ENCODE measurements at regions not wholly inside any gene's neighbourhood (a gene's known extent, or its start where the extent isn't known, plus 50 kb on each side); places are given as distances from the start of the nearest gene placed in this dataset.
"Not testable (repeated sequence)": the region's sequence is repeated elsewhere in the genome, so short reads cannot be mapped to it uniquely, and the experiment has no call there.

GRCh38 chr6:854406-855118 is 161.6 kb upstream of the EXOC2 start:
- no peak for DNase-seq (ENCODE audit: low spot score)

- DNase-seq (ENCODE audit: low spot score), result not testable (repeated sequence)
Observed at GRCh38 chr6:852216-852615, 159.3 kb upstream of the EXOC2 start.

- DNase-seq (ENCODE audit: low spot score), result no peak
Observed at GRCh38 chr6:849075-849506, 156.2 kb upstream of the EXOC2 start.

- no peak for DNase-seq (ENCODE audit: low spot score)
Observed at GRCh38 chr6:845566-845965, 152.6 kb upstream of the EXOC2 start.

- no peak for DNase-seq (ENCODE audit: low spot score)
Observed at GRCh38 chr6:845101-845500, 152.2 kb upstream of the EXOC2 start.

GRCh38 chr6:842141-842540 is 149.2 kb upstream of the EXOC2 start:
- DNase-seq (ENCODE audit: low spot score), result no peak

- DNase-seq (ENCODE audit: low spot score), result no peak
Observed at GRCh38 chr6:841569-841968, 148.6 kb upstream of the EXOC2 start.

GRCh38 chr6:839201-839600 is 146.3 kb upstream of the EXOC2 start:
- DNase-seq (ENCODE audit: low spot score), result no peak

GRCh38 chr6:837380-837779 is 144.4 kb upstream of the EXOC2 start:
- no peak for DNase-seq (ENCODE audit: low spot score)

GRCh38 chr6:836276-836853 is 143.4 kb upstream of the EXOC2 start:
- no peak for DNase-seq (ENCODE audit: low spot score)

GRCh38 chr6:835476-836160 is 142.7 kb upstream of the EXOC2 start:
- DNase-seq (ENCODE audit: low spot score), result no peak

GRCh38 chr6:834866-835265 is 141.9 kb upstream of the EXOC2 start:
- no peak for DNase-seq (ENCODE audit: low spot score)

- DNase-seq (ENCODE audit: low spot score), result no peak
Observed at GRCh38 chr6:834190-834589, 141.3 kb upstream of the EXOC2 start.

GRCh38 chr6:832804-833203 is 139.9 kb upstream of the EXOC2 start:
- not testable (repeated sequence) for DNase-seq (ENCODE audit: low spot score)

GRCh38 chr6:830667-831327 is 137.9 kb upstream of the EXOC2 start:
- DNase-seq (ENCODE audit: low spot score), result no peak

- peak; percentile 37 for DNase-seq (ENCODE audit: low spot score)
Observed at GRCh38 chr6:829656-830055, 136.7 kb upstream of the EXOC2 start.

- no peak for DNase-seq (ENCODE audit: low spot score)
Observed at GRCh38 chr6:827431-827830, 134.5 kb upstream of the EXOC2 start.

GRCh38 chr6:819122-819521 is 126.2 kb upstream of the EXOC2 start:
- DNase-seq (ENCODE audit: low spot score), result no peak

GRCh38 chr6:818196-818595 is 125.3 kb upstream of the EXOC2 start:
- no peak for DNase-seq (ENCODE audit: low spot score)

GRCh38 chr6:816510-817084 is 123.7 kb upstream of the EXOC2 start:
- DNase-seq (ENCODE audit: low spot score), result no peak

- no peak for DNase-seq (ENCODE audit: low spot score)
Observed at GRCh38 chr6:815348-815738, 122.4 kb upstream of the EXOC2 start.

Measured in iPS-NIHi11 (cell line).